LHCN-M2 (cell line): ENCODE measurements at regions not wholly inside any gene's neighbourhood (a gene's known extent, or its start where the extent isn't known, plus 50 kb on each side); places are given as distances from the start of the nearest gene placed in this dataset.
"Not testable (repeated sequence)": the region's sequence is repeated elsewhere in the genome, so short reads cannot be mapped to it uniquely, and the experiment has no call there.

ENCODE experiments used
- DNase-seq: peaks from one replicate; pipeline ENCODE4 v3.0.0-alpha.2; 2012; ENCODE audit warnings: low read depth

GRCh38 chr22:22977479-22978200, 90.0 kb downstream of the IGLL5 start:
- no peak for DNase-seq

GRCh38 chr22:22978637-22979036, 91.0 kb downstream of the IGLL5 start:
- DNase-seq: no peak

GRCh38 chr22:22979121-22979724, 91.1 kb upstream of the GNAZ start:
- no peak for DNase-seq

GRCh38 chr22:22979954-22980353, 90.4 kb upstream of the GNAZ start:
- DNase-seq: no peak

DNA sequence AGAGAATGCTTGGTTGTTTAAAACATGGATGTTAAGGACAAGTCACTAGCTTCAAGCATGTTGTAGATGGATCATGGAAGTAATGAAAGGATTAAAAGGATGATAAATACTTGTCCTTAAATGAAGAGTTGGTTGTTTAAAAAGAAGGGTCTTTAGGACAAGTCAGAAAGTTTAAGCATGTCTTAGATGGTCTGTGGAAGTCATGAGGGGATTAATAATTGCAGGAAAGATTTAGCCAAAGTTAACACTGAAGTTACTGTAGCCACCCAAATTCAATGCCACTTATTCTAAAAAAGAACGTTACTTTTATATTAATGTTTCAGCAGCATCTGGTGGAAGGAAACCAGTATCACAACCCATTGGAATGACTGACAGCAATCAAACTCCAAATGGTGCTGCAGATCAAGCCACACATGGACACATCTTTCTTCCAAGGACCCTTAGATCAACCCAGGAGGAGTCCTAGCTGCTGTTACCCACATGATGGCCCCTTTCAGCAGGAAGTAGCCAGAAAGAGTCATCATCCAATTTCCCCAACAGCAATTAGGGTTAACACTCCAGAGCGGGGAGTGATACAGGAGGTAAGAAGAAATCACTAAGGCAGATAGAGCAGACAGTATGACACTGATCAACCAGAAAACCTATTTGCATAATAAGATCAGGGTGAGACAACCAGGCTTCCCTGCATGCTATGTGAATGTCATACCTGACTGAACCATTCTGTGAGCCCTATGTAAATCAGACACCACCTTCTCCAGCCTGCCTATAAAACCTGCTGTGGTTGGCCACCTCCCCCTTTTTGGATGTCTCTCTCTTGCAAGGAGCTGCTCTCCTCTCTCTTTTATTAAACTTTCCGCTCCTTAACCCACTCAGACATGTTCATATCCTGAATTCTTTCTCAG, 88.4 kb upstream of the GNAZ start:
- DNase-seq: no peak

DNA sequence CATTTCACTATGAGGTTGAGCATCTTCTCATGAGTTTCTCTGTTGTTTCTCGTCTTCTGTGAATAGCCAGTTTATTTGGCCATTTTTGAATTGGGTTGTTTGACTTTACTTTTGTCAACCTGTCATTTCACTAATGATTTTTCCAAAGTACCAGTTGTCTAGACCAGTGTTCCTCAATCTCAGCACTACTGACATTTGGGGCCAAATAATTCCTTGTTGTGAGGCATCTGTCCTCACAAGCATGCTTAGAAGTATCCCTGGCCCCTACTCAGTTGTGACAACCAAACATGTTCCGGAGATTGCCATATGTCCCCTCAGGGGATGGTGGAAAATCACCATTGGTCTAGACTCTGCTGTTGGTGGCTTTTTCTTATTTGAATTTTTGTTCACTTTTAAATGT, 87.7 kb upstream of the GNAZ start:
- no peak for DNase-seq

- DNase-seq: no peak
These were observed 87.2 kb upstream of the GNAZ start for GRCh38 chr22:22983123-22983522.

DNA sequence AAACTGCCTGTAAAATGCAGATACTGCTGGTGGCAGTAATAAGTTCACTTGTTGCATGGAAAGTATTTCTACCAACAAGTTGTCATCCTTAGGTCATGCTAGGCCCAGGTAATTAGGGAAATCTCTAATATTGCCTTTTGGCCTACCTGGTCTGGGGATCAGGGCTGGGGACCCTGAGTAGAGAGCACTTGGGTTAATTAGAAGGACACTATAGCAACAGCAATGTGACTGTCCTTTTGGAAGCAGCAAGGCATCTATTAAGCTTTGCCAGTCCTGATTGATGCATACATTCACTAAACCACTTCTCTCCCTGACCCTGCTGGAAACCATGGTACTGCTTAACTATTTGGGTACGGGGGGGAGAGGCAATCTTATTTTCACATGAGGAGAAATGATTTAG, 86.5 kb upstream of the GNAZ start:
- no peak for DNase-seq

DNA sequence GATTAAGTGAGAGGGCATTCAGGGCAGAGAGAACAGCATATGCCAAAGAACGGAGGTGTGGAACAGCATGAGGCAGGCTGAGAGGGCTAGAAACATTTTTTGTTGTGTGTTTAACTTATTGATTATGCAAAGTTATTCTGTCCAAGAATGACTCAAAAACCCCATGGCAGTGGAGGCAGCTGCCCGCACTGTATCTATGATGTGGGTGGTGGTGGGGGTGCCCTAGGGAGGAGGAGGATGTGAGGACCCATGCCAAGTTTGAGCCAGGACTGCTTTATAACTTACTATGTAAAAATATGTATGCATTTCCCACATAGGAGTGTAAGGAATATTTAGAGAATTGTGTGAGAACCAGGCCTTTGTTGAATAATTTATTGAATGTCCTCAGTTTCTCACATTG, 85.4 kb upstream of the GNAZ start:
- no peak for DNase-seq

- no peak for DNase-seq
These were observed 84.3 kb upstream of the GNAZ start for GRCh38 chr22:22986008-22986407.

DNA sequence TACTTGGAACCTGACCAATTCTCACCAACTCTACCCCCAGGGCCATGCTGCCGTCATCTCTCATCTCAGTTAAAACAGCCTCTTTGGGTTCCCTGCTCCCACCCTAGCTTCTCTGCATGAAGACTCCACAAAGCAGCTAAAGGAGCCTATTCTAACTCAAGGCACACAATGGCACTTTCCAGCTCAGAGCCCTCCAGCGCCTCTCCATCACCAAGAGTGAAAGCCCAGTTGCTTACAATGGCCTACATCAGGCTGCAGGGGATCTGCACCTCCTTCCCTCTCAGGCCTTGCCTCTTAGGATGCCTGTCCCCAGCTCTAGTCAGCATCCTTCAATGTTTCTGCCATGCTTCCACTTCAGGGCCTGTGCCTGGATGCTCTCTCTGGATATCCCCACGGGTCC, 83.7 kb upstream of the GNAZ start:
- DNase-seq: no peak

DNA sequence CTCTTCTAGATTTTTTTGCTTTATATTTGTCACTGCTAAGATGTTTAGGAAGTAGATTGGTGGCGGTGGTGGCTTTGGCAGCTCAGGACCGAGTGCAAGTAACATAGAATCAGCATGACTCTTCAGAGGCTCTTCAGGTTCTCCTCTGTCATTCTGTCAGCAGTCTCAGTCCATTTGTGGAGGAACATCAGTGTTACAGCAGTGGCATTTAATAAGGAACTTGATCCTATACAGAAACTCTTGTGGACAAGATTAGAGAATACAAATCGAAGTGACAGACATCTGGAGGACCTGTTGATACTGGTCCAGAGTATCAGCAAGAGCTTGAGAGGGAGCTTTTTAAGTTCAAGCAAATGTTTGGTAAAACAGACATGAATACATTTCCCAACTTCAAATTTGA, 82.2 kb upstream of the GNAZ start:
- no peak for DNase-seq

DNA sequence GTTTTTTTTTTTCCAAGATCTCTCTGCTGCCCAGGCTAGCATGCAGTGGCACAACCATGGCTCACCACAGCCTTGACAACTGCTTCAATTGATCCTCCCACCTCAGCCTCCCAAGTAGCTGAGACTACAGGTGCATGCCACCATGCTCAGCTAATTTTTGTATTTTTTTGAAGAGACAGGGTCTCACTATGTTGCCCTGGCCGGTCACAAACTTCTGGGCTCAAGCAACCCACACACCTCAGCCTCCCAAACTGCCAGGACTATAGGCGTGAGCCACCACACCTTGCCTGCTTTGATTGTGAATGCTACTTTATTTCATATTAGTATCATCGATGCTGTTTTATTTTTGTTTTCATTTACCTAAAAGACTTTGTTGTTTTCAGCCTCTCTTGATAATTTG, 81.5 kb upstream of the GNAZ start:
- no peak for DNase-seq

DNA sequence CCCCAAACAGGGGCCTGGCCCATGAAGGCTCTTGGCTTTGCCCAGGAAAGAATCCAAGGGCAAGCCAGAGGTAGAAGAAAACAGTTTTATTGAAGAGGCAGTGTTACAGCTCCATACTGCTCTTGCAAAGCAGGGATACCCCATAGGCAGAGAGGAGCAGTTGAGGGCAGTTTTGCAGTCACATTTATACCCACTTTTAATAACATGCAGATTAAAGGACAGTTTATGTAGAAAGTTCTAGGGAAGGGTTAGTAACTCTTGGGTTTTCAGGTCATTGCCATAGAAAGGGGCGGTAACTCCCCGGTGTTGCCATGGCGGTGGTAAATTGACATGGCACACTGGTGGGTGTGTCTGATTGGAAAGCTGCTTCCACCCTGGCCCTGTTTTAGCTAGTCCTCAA, 80.5 kb upstream of the GNAZ start:
- no peak for DNase-seq

DNA sequence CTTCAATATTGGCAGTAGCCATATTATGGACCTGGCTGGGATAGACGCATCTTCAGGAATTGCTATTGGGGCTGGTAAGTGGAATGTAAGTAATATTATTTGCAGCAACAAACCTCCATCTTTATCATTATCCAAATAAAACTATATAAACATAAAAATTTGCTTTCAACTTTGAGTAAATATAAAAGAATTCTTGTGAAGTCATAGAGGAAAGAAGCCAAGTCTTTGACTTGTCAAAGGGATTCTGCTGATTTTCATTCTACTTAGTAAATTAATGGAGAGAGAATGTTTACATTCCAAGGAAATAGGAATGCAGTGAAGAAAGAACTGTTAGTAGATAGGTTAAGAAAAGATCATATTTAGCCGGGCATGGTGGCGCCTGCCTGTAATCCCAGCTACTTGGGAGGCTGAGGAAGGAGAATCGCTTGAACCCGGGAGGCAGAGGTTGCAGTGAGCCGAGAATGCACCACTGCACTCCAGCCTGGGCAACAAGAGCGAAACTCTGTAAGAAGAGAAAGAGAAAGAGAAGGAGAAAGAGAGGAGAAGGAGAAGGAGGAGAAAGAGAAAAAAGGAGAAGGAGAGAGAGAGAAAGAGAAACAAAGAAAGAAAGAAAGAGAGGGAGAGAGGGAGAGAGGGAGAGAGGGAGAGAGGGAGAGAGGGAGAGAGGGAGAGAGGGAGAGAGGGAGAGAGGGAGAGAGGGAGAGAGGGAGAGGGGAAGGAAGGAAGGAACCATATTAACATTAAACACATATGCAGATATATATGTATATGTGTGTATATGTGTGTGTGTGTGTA, 79.4 kb upstream of the GNAZ start:
- not testable (repeated sequence) for DNase-seq

GRCh38 chr22:22992474-22992873, 77.8 kb upstream of the GNAZ start:
- no peak for DNase-seq

DNA sequence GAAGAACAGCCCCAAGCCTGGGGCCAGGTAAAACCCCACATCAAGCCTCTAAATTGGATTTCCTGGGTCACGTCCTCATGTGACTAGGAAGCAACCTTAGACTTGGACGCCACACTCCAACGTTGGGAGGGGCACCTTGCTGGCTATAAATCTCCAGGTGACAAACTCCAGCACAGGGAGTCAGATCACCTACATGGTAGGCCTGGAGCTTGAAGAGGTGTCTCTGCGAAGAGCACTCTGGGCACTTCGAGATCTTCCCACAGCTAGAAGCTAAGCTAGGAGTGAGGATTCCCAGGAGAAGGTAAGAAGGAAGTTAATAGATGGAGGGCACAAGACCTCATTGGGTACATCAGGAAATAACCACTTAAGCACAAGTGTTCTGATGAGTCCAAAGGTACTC, 77.1 kb upstream of the GNAZ start:
- no peak for DNase-seq

DNA sequence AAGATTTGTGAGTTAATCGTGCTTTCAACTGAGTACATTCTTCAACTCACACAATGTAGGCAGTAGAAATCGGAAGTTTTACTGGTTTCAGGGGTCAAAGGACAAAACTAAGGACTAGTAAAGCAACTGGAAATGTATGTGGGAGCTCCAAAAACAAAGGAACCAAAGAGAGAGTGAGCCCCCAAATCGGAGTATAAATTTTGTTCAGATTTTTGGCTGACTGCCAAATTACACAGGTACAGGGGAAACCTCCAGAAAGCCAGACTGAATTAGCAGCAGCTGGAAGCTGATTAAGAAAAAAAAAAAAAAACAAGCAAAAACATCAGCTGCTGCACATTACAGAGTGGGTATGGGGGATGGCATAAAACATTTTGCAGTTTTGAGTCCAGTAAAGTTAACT, 75.2 kb upstream of the GNAZ start:
- no peak for DNase-seq

GRCh38 chr22:22996511-22997261, 73.6 kb upstream of the GNAZ start:
- no peak for DNase-seq

DNA sequence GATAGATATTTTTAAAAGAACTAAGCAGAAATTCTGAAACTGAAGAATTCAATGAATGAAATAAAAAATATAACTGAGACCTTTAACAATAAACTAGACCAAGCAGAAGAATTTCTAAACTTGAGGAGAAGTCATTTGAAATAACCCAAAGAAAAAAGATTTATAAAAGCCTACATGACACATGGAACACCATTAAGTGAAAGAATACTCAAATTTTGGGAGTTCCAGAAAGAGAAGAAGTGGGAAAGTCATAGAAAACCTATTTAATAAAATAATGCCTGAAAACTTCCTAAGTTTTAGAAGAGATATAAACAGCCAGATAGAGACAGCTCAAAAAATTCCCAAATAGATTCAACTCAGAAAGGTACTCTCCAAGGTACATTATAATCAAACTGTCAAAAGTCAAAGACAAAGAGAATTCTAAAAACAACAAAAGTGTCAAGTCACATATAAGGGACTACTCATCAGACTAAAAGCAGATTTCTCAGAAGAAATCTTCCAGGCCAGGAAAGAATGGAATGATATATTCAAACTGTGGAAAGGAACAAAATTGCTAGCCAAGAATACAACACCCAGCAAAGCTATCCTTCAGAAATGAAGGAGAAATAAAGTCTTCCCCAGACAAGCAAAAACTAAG, 72.9 kb upstream of the GNAZ start:
- no peak for DNase-seq

DNA sequence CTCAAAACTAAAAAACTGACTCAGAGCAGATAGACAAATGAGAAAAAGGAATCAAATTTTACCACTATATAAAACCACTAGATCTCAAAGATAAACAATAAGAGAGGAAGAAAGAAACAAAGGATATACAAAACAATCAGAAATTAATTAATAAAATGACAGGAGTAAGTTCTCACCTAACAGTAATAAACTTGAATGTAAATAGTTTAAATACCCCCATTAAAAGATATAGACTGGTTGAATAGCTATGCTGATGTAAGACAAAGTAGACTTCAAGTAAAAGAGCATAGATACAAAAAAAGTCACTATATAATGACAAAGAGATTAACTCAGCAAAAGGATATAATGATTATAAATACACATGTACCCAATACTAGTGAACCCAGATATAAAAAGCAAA, 72.3 kb upstream of the GNAZ start:
- DNase-seq: no peak
